ENCODE measurements at regions not wholly inside any gene's neighbourhood (a gene's known extent, or its start where the extent isn't known, plus 50 kb on each side); places are given as distances from the start of the nearest gene placed in this dataset.

GRCh38 chr13:97091196-97091595 is 96.9 kb upstream of the OXGR1 start:
- Histone ChIP-seq H3K4me3 (ENCODE audit: low read depth, low read length) (no peak overlapping the region), H3K27ac (ENCODE audit: low read depth, low read length) (no peak overlapping the region), H2AFZ (ENCODE audit: insufficient read depth, low read length, poor library complexity) (no peak overlapping the region), H4K91ac (ENCODE audit: low read depth, low read length) (no peak overlapping the region), H2BK5ac (ENCODE audit: low read depth, low read length, poor library complexity) (no peak overlapping the region), H3K9ac (ENCODE audit: low read length) (no peak overlapping the region), H3K4me2 (ENCODE audit: low read length) (no peak overlapping the region), H3K79me1 (ENCODE audit: low read length) (no peaks in the 10 kb centered on the region), H3K27me3 (ENCODE audit: insufficient read depth, low read length) (no peaks in the 10 kb centered on the region), H3K23ac (ENCODE audit: low read length) (no peak overlapping the region), H3K79me2 (ENCODE audit: control insufficient read depth, insufficient read depth, low read length, poor library complexity) (no peaks in the 10 kb centered on the region), H3K4me1 (ENCODE audit: control insufficient read depth in 1 of 2, insufficient read depth in 2 of 2, low read length in 2 of 2) (no peaks in the 10 kb centered on the region), H3K4ac (ENCODE audit: low read depth, low read length) (no peak overlapping the region), H2AK5ac (ENCODE audit: low read length) (no peak overlapping the region), H4K8ac (ENCODE audit: low read depth, low read length) (no peak overlapping the region), H3K14ac (ENCODE audit: low read length) (no peak overlapping the region), H3K18ac (ENCODE audit: low read length) (no peak overlapping the region), H2BK120ac (ENCODE audit: insufficient read depth, low read length, poor library complexity) (no peak overlapping the region), H2BK12ac (ENCODE audit: low read length) (no peak overlapping the region), H3K9me3 (ENCODE audit: insufficient read depth, low read depth, low read length) (no peaks in the 10 kb centered on the region), H3K36me3 (ENCODE audit: control insufficient read depth in 1 of 2, insufficient read depth in 2 of 2, low read length in 2 of 2) (no peaks in the 10 kb centered on the region), H4K12ac (ENCODE audit: low read depth, low read length) (no peak overlapping the region)
- no CpG with 5 or more reads among the region's 1 CpG for WGBS (ENCODE audit: extremely low coverage, insufficient coverage, insufficient read length)
- no peak for DNase-seq

- Histone ChIP-seq H2AFZ (ENCODE audit: insufficient read depth, low read length, poor library complexity) (no peak overlapping the region), H3K4me2 (ENCODE audit: low read length) (no peak overlapping the region), H3K9me3 (ENCODE audit: insufficient read depth, low read depth, low read length) (no peaks in the 10 kb centered on the region), H3K18ac (ENCODE audit: low read length) (no peak overlapping the region), H2BK12ac (ENCODE audit: low read length) (no peak overlapping the region), H3K23ac (ENCODE audit: low read length) (no peak overlapping the region), H3K79me2 (ENCODE audit: control insufficient read depth, insufficient read depth, low read length, poor library complexity) (no peaks in the 10 kb centered on the region), H3K4me1 (ENCODE audit: control insufficient read depth in 1 of 2, insufficient read depth in 2 of 2, low read length in 2 of 2) (no peaks in the 10 kb centered on the region), H3K27me3 (ENCODE audit: insufficient read depth, low read length) (no peaks in the 10 kb centered on the region), H4K12ac (ENCODE audit: low read depth, low read length) (no peak overlapping the region), H2BK120ac (ENCODE audit: insufficient read depth, low read length, poor library complexity) (no peak overlapping the region), H3K27ac (ENCODE audit: low read depth, low read length) (no peak overlapping the region), H3K36me3 (ENCODE audit: control insufficient read depth in 1 of 2, insufficient read depth in 2 of 2, low read length in 2 of 2) (no peaks in the 10 kb centered on the region), H3K79me1 (ENCODE audit: low read length) (no peaks in the 10 kb centered on the region), H3K14ac (ENCODE audit: low read length) (no peak overlapping the region), H2BK5ac (ENCODE audit: low read depth, low read length, poor library complexity) (no peak overlapping the region), H3K4me3 (ENCODE audit: low read depth, low read length) (no peak overlapping the region), H3K4ac (ENCODE audit: low read depth, low read length) (no peak overlapping the region), H3K9ac (ENCODE audit: low read length) (no peak overlapping the region), H4K91ac (ENCODE audit: low read depth, low read length) (no peak overlapping the region), H4K8ac (ENCODE audit: low read depth, low read length) (no peak overlapping the region), H2AK5ac (ENCODE audit: low read length) (no peak overlapping the region)
- DNase-seq: no peak
Measured at GRCh38 chr13:97100821-97101220, 106.5 kb upstream of the OXGR1 start.

GRCh38 chr13:97101912-97102708 is 107.8 kb upstream of the OXGR1 start:
- H3K27ac ChIP-seq (ENCODE audit: low read depth, low read length): no peak overlapping the region
- no peaks in the 10 kb centered on the region for H3K27me3 ChIP-seq (ENCODE audit: insufficient read depth, low read length)
- no peak overlapping the region for H3K4ac ChIP-seq (ENCODE audit: low read depth, low read length)
- no peak overlapping the region for H4K91ac ChIP-seq (ENCODE audit: low read depth, low read length)
- H4K8ac ChIP-seq (ENCODE audit: low read depth, low read length): no peak overlapping the region
- no peak overlapping the region for H2BK5ac ChIP-seq (ENCODE audit: low read depth, low read length, poor library complexity)
- H3K79me1 ChIP-seq (ENCODE audit: low read length): no peaks in the 10 kb centered on the region
- no peak overlapping the region for H4K12ac ChIP-seq (ENCODE audit: low read depth, low read length)
- no peaks in the 10 kb centered on the region for H3K36me3 ChIP-seq (ENCODE audit: control insufficient read depth in 1 of 2, insufficient read depth in 2 of 2, low read length in 2 of 2)
- H3K14ac ChIP-seq (ENCODE audit: low read length): no peak overlapping the region
- H3K4me2 ChIP-seq (ENCODE audit: low read length): no peak overlapping the region
- no peak overlapping the region for H3K18ac ChIP-seq (ENCODE audit: low read length)
- no peak overlapping the region for H2AK5ac ChIP-seq (ENCODE audit: low read length)
- DNase-seq: peak in 1 of 2 donors; percentile 54
- no peak overlapping the region for H3K4me3 ChIP-seq (ENCODE audit: low read depth, low read length)
- H3K4me1 ChIP-seq (ENCODE audit: control insufficient read depth in 1 of 2, insufficient read depth in 2 of 2, low read length in 2 of 2): no peaks in the 10 kb centered on the region
- H2BK12ac ChIP-seq (ENCODE audit: low read length): no peak overlapping the region
- H2BK120ac ChIP-seq (ENCODE audit: insufficient read depth, low read length, poor library complexity): no peak overlapping the region
- no peaks in the 10 kb centered on the region for H3K79me2 ChIP-seq (ENCODE audit: control insufficient read depth, insufficient read depth, low read length, poor library complexity)
- H2AFZ ChIP-seq (ENCODE audit: insufficient read depth, low read length, poor library complexity): no peak overlapping the region
- no peaks in the 10 kb centered on the region for H3K9me3 ChIP-seq (ENCODE audit: insufficient read depth, low read depth, low read length)
- H3K23ac ChIP-seq (ENCODE audit: low read length): no peak overlapping the region
- H3K9ac ChIP-seq (ENCODE audit: low read length): no peak overlapping the region

- DNase-seq: no peak
- H2BK120ac ChIP-seq (ENCODE audit: insufficient read depth, low read length, poor library complexity): no peak overlapping the region
- no peak overlapping the region for H2AK5ac ChIP-seq (ENCODE audit: low read length)
- H3K79me1 ChIP-seq (ENCODE audit: low read length): peaks cover 4% of the 10 kb centered on the region
- H3K36me3 ChIP-seq (ENCODE audit: control insufficient read depth in 1 of 2, insufficient read depth in 2 of 2, low read length in 2 of 2): no peaks in the 10 kb centered on the region
- H3K14ac ChIP-seq (ENCODE audit: low read length): no peak overlapping the region
- no peak overlapping the region for H4K91ac ChIP-seq (ENCODE audit: low read depth, low read length)
- no peak overlapping the region for H3K4me2 ChIP-seq (ENCODE audit: low read length)
- no peak overlapping the region for H2BK5ac ChIP-seq (ENCODE audit: low read depth, low read length, poor library complexity)
- H3K4me1 ChIP-seq (ENCODE audit: control insufficient read depth in 1 of 2, insufficient read depth in 2 of 2, low read length in 2 of 2): peaks cover 6 to 13% of the 10 kb centered on the region in 2 experiments
- no peak overlapping the region for H4K8ac ChIP-seq (ENCODE audit: low read depth, low read length)
- H3K27me3 ChIP-seq (ENCODE audit: insufficient read depth, low read length): no peaks in the 10 kb centered on the region
- H3K4me3 ChIP-seq (ENCODE audit: low read depth, low read length): no peak overlapping the region
- H2AFZ ChIP-seq (ENCODE audit: insufficient read depth, low read length, poor library complexity): no peak overlapping the region
- H3K27ac ChIP-seq (ENCODE audit: low read depth, low read length): no peak overlapping the region
- H4K12ac ChIP-seq (ENCODE audit: low read depth, low read length): no peak overlapping the region
- peaks cover 1% of the 10 kb centered on the region for H3K79me2 ChIP-seq (ENCODE audit: control insufficient read depth, insufficient read depth, low read length, poor library complexity)
- no CpG with 5 or more reads among the region's 6 CpGs for WGBS (ENCODE audit: extremely low coverage, insufficient coverage, insufficient read length)
- no peaks in the 10 kb centered on the region for H3K9me3 ChIP-seq (ENCODE audit: insufficient read depth, low read depth, low read length)
- no peak overlapping the region for H3K9ac ChIP-seq (ENCODE audit: low read length)
- H3K18ac ChIP-seq (ENCODE audit: low read length): no peak overlapping the region
- H2BK12ac ChIP-seq (ENCODE audit: low read length): no peak overlapping the region
- H3K4ac ChIP-seq (ENCODE audit: low read depth, low read length): no peak overlapping the region
- no peak overlapping the region for H3K23ac ChIP-seq (ENCODE audit: low read length)
Measured at GRCh38 chr13:97106323-97106722, 112.0 kb upstream of the OXGR1 start.

Measured in trophoblast cell (in vitro differentiated cells and primary cell).